ENCODE measurements at regions not wholly inside any gene's neighbourhood (a gene's known extent, or its start where the extent isn't known, plus 50 kb on each side); places are given as distances from the start of the nearest gene placed in this dataset.

GRCh38 chr1:51044834-51045233 is 57.2 kb upstream of the C1orf185 start:
- Histone ChIP-seq H2AFZ (ENCODE audit: low read length) (no peak overlapping the region), H3K27me3 (ENCODE audit: insufficient read depth, low read length, poor library complexity, severe bottlenecking) (no peaks in the 10 kb centered on the region), H3K9me3 (ENCODE audit: insufficient read depth, low read depth, low read length) (peaks cover 12% of the 10 kb centered on the region), H3K9ac (ENCODE audit: low read depth, low read length, poor library complexity, severe bottlenecking) (no peak overlapping the region), H3K79me2 (ENCODE audit: insufficient read depth, low read length) (no peaks in the 10 kb centered on the region), H4K20me1 (ENCODE audit: insufficient read depth, low read length, poor library complexity, severe bottlenecking) (no peaks in the 10 kb centered on the region), H3K4me1 (ENCODE audit: insufficient read depth, low read length, poor library complexity, severe bottlenecking) (no peaks in the 10 kb centered on the region), H3K4me3 (ENCODE audit: low read length, poor library complexity, severe bottlenecking) (no peak overlapping the region), H3K9me2 (replicated peaks; ENCODE audit: low read depth, low read length) (no peaks in the 10 kb centered on the region), H3K4me2 (ENCODE audit: low read depth, low read length, poor library complexity, severe bottlenecking) (no peak overlapping the region), H3K36me3 (ENCODE audit: insufficient read depth, low read length) (no peaks in the 10 kb centered on the region), H3F3A (ENCODE audit: low read depth) (no peaks in the 10 kb centered on the region)
- TF ChIP-seq CTCF (conservative IDR thresholded peaks at IDR 0.05; ENCODE audit: low read length) (peak; percentile 61), EZH2phosphoT487 (IDR thresholded peaks at IDR 0.05; ENCODE audit: borderline replicate concordance) (no peak)

GRCh38 chr1:51048021-51048420 is 54.0 kb upstream of the C1orf185 start:
- Histone ChIP-seq H2AFZ (ENCODE audit: low read length) (no peak overlapping the region), H3K9me3 (ENCODE audit: insufficient read depth, low read depth, low read length) (peaks cover 4% of the 10 kb centered on the region; the same call in 1 of the 2 replicates), H3K4me3 (ENCODE audit: low read length, poor library complexity, severe bottlenecking) (no peak overlapping the region), H3K9ac (ENCODE audit: low read depth, low read length, poor library complexity, severe bottlenecking) (no peak overlapping the region), H4K20me1 (ENCODE audit: insufficient read depth, low read length, poor library complexity, severe bottlenecking) (no peaks in the 10 kb centered on the region), H3K79me2 (ENCODE audit: insufficient read depth, low read length) (no peaks in the 10 kb centered on the region), H3K27me3 (ENCODE audit: insufficient read depth, low read length, poor library complexity, severe bottlenecking) (no peaks in the 10 kb centered on the region), H3F3A (ENCODE audit: low read depth) (no peaks in the 10 kb centered on the region), H3K36me3 (ENCODE audit: insufficient read depth, low read length) (no peaks in the 10 kb centered on the region), H3K4me1 (ENCODE audit: insufficient read depth, low read length, poor library complexity, severe bottlenecking) (no peaks in the 10 kb centered on the region), H3K4me2 (ENCODE audit: low read depth, low read length, poor library complexity, severe bottlenecking) (no peak overlapping the region), H3K9me2 (replicated peaks; ENCODE audit: low read depth, low read length) (no peaks in the 10 kb centered on the region)
- TF ChIP-seq CTCF (conservative IDR thresholded peaks at IDR 0.05; ENCODE audit: low read length) (no peak), EZH2phosphoT487 (IDR thresholded peaks at IDR 0.05; ENCODE audit: borderline replicate concordance) (no peak)

- Histone ChIP-seq H3K27me3 (ENCODE audit: insufficient read depth, low read length, poor library complexity, severe bottlenecking) (no peaks in the 10 kb centered on the region), H3K4me2 (ENCODE audit: low read depth, low read length, poor library complexity, severe bottlenecking) (no peak overlapping the region), H2AFZ (ENCODE audit: low read length) (no peak overlapping the region), H3K9ac (ENCODE audit: low read depth, low read length, poor library complexity, severe bottlenecking) (no peak overlapping the region), H3K9me2 (replicated peaks; ENCODE audit: low read depth, low read length) (no peaks in the 10 kb centered on the region), H3K9me3 (ENCODE audit: insufficient read depth, low read depth, low read length) (no peaks in the 10 kb centered on the region), H3K4me1 (ENCODE audit: insufficient read depth, low read length, poor library complexity, severe bottlenecking) (no peaks in the 10 kb centered on the region), H4K20me1 (ENCODE audit: insufficient read depth, low read length, poor library complexity, severe bottlenecking) (no peaks in the 10 kb centered on the region), H3F3A (ENCODE audit: low read depth) (no peaks in the 10 kb centered on the region), H3K36me3 (ENCODE audit: insufficient read depth, low read length) (no peaks in the 10 kb centered on the region), H3K4me3 (ENCODE audit: low read length, poor library complexity, severe bottlenecking) (no peak overlapping the region), H3K79me2 (ENCODE audit: insufficient read depth, low read length) (no peaks in the 10 kb centered on the region)
- TF ChIP-seq CTCF (conservative IDR thresholded peaks at IDR 0.05; ENCODE audit: low read length), result no peak
- no peak for TF ChIP-seq EZH2phosphoT487 (IDR thresholded peaks at IDR 0.05; ENCODE audit: borderline replicate concordance)
These were observed 53.4 kb upstream of the C1orf185 start for GRCh38 chr1:51048670-51049069.

All from Loucy (cell line).